NCI-H510A treated with DMSO at 0.1 percent for 48 hours (cell line): ENCODE measurements at regions not wholly inside any gene's neighbourhood (a gene's known extent, or its start where the extent isn't known, plus 50 kb on each side); places are given as distances from the start of the nearest gene placed in this dataset.

Source experiments
- DNase-seq: peaks from one replicate; lab custom pipeline; 2025; lab: John Stamatoyannopoulos, UW

GRCh38 chr6:155980014-155980767, 524.6 kb upstream of the NOX3 start:
- no peak for DNase-seq

- DNase-seq = no peak
These were observed 519.9 kb upstream of the NOX3 start for GRCh38 chr6:155975506-155975905.

- no peak for DNase-seq
These were observed 519.2 kb upstream of the NOX3 start for GRCh38 chr6:155974811-155975323.

GRCh38 chr6:155974359-155974758, 518.7 kb upstream of the NOX3 start:
- no peak for DNase-seq

- no peak for DNase-seq
These were observed 515.5 kb upstream of the NOX3 start for GRCh38 chr6:155970876-155971708.

GRCh38 chr6:155970472-155970871, 514.8 kb upstream of the NOX3 start:
- DNase-seq = no peak

GRCh38 chr6:155968921-155969320, 513.3 kb upstream of the NOX3 start:
- DNase-seq = no peak

- no peak for DNase-seq
These were observed 511.7 kb upstream of the NOX3 start for GRCh38 chr6:155967322-155967721.

GRCh38 chr6:155964544-155964943, 508.9 kb upstream of the NOX3 start:
- no peak for DNase-seq

GRCh38 chr6:155962276-155962675, 506.6 kb upstream of the NOX3 start:
- DNase-seq = no peak

- DNase-seq = no peak
These were observed 504.4 kb upstream of the NOX3 start for GRCh38 chr6:155959898-155960495.

GRCh38 chr6:155958550-155958949, 502.9 kb upstream of the NOX3 start:
- DNase-seq = no peak

- no peak for DNase-seq
These were observed 499.4 kb upstream of the NOX3 start for GRCh38 chr6:155955038-155955437.

- no peak for DNase-seq
These were observed 498.5 kb upstream of the NOX3 start for GRCh38 chr6:155954149-155954548.

GRCh38 chr6:155949256-155949655, 493.6 kb upstream of the NOX3 start:
- DNase-seq = no peak

GRCh38 chr6:155946860-155947259, 491.2 kb upstream of the NOX3 start:
- no peak for DNase-seq

- DNase-seq = no peak
These were observed 488.0 kb upstream of the NOX3 start for GRCh38 chr6:155943635-155944034.

GRCh38 chr6:155939253-155939652, 483.6 kb upstream of the NOX3 start:
- DNase-seq = no peak

- DNase-seq = no peak
These were observed 480.9 kb upstream of the NOX3 start for GRCh38 chr6:155936551-155936950.

- no peak for DNase-seq
These were observed 480.5 kb upstream of the NOX3 start for GRCh38 chr6:155936127-155936526.

GRCh38 chr6:155916846-155917624, 461.4 kb upstream of the NOX3 start:
- no peak for DNase-seq

GRCh38 chr6:155915651-155916050, 460.0 kb upstream of the NOX3 start:
- no peak for DNase-seq
